Fibroblast of peridontal ligament (primary cell): ENCODE measurements at regions not wholly inside any gene's neighbourhood (a gene's known extent, or its start where the extent isn't known, plus 50 kb on each side); places are given as distances from the start of the nearest gene placed in this dataset.

Experiments used
- DNase-seq: peaks from one replicate; pipeline ENCODE4 v3.0.0-alpha.2; 2010; ENCODE audit errors: extremely low read depth

DNA sequence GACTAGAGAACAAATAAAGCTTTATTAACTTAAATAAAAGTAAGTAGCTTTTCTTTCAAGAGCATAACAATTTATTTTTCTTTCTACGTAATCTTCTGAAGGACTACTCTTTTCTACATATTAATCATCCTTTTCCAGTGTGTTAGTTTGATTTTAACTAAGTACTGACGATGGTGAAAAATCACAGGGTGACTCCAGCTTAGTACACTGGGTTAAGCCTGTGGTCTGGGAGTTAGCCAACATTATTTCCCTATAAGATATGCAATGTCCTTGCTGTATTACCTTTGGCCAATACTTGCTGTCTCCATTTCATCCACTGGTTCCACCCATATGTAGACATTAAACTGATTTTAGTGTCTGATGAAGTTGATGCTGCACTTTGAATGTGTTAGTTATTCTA is 508.6 kb upstream of the SUCLG2 start:
- DNase-seq: no peak

DNA sequence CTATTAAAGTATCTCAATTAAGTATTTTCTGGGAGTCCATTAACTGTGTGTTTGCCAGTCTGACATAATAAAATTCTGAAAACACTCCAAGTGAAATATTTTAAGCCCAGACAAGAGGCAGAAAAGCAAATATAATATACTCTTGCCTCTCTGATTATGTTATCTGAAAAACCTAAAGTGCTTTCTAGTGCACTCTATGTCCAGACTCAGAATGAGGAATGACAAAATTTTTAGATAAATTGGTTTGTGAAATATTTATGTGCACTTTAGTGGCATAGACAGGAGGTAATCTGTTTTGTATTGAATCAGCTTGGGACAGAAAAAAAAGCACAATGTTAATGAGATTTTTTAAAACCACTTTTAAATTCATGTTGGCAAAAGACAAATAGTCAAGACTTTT is 508.2 kb upstream of the SUCLG2 start:
- no peak for DNase-seq

DNA sequence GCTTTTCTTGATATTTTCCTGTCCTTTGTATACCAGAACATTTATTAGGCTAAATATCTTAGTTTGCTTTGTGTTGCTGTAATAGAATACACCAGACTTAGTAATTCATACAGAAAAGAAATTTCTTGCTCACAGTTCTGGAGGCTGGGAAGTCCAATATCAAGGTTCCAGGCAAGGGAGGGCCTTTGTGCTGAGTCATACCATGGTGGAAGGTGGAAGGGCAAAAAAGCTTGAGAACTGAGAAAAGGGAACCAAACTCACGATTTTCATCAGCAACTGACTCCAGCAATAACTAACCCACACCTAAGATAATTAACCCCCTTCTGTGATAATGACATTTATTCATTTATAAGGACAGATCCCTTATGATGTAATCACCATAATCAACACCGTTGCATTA is 496.9 kb upstream of the SUCLG2 start:
- no peak for DNase-seq

DNA sequence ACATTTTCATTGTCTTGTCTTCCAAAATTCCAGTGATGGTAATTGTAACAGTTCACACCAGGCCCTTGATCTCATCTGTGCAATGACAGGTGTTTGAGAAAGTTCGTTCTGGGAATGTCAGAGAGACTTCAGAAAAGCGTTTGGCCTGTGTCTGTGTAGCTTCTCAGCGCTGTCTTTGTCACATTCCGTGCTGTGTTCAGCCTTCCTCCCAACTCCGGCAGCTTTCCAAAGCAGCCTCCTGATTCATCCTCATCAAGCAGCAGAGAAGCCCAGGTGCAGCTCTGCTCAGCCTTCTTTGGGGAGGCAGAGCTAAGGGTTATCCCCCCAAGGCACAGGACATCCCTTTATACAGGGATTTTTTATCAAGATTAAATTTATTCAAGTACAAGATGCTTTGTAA is 494.0 kb upstream of the SUCLG2 start:
- no peak for DNase-seq

DNA sequence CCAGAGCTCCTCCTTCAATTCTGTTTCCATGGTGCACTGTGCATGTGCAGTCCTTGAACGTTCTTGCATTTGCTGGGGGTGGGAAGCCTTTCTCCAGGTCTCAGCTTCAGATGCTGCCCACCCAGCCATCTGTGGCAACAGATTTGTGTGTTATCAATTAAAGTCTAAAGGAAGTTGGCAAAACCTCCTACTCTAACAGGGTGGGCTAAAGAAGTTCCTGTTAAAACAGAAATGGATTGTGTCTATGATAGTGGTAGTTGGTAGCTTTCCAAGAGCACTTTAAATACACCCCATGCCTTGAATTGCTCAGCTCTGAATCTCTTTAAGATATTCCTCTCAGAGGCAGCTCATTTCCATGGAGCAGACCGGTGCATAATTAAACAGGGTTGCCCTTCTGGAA is 488.0 kb upstream of the SUCLG2 start:
- DNase-seq: no peak

DNA sequence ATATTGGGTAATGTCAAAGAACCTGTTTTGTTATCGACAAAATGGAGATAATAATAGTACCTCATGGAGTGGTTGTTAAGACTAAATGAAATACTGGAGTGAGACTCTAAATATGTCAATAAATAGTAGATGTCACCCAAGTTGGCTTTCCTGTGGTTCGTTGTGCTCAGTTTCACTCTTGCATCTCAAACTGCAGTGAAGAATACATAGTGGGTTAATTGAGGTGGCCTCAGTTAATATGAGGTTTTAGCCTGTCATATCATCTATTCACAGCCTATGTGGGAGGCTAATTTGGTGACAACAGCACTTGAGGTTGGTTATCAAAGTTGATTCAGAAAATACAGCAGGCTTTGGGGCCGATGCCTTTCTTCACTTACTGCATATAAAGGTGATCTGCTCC is 485.5 kb upstream of the SUCLG2 start:
- no peak for DNase-seq

DNA sequence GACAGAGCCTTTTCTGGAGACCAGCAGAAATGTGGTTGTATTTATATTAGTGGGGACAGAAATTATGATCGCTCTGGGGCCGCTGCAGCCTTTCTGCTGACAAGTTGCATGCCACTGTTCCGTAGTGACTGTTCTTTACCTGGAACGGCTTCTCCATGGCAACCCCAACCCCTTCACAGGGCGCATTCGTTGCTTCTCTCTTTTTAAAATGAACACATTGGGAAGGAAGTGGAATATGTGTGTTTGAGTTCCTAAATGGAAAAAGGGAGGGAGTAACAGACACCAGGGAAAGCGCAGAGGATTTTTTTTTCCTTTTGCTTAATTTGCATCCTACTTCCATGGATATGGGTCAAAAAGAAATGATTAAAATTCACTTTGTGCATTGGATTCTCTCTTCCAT is 482.0 kb upstream of the SUCLG2 start:
- no peak for DNase-seq

DNA sequence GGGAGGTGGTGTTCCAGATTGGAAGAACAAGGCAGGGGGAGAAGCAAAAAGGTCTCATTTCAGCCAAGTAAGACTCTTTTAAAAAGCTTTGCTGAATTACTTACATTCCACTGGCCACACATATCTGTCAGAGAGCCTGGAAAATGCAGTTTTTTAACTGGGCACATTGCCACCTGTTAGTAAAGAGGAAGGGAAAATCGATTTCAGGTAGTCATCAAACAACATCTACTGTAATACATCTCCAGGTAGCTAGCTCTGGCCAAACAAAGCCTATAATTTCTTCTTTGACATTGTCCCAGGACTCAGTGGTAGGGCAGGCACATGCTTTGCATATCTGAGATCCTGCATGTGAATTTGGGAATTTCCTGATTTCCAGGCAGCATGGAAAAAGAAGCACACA is 480.7 kb upstream of the SUCLG2 start:
- DNase-seq: no peak

DNA sequence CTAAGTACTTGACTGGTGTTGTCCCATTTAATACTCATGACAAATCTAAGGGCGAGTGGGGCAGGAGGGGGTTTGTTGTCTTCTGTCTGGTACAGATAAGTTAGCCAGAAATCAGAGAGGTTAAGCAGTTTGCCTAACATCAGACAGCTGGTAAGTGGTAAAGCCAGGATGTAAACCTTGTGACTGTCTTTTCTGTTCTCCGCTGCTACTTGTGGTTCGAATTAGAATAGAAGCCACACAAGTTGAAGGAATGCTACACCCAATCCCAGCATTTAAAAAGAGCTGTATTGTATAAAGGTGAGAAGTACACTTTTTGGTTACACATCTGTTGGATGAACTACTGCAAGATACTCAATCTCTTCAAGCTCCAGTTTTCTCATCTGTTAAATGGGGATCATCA is 474.7 kb upstream of the SUCLG2 start:
- DNase-seq: no peak

DNA sequence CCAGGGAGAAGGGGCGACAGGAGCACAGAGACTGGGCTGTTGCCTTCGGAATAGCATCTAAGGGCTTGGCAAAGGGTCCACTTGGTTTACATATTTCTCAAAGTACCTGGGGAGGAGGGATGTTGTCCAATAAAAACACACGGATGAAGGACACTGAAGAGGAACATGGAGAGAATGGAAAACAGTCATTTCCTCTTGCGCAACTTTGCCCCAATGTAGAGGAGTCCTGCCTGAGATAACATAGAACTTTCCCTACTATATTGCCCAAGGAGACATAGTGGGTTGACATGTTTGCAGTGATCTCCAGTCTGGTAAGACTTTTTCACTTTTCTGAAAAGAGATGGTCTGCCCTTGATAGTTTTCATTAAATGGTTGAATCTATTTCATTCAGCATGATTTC is 468.8 kb upstream of the SUCLG2 start:
- no peak for DNase-seq

DNA sequence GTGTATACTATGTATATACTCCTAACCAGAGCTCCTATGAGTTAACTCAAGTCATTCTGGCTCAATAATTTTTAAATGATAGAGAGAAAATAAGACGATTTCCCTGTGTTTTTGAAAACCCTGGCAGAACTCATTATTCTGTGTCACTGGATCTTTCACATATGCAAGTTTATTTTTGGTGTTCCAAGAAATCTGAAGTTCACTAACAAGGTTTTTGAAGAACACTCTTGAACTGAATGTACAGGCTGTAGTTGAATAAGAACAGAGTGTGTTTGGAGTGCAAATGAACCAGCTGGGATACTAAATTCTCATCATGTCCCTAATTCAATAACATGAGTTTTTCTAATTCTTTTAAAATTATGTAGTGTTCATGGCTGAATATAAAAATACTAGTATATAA is 466.9 kb upstream of the SUCLG2 start:
- no peak for DNase-seq

DNA sequence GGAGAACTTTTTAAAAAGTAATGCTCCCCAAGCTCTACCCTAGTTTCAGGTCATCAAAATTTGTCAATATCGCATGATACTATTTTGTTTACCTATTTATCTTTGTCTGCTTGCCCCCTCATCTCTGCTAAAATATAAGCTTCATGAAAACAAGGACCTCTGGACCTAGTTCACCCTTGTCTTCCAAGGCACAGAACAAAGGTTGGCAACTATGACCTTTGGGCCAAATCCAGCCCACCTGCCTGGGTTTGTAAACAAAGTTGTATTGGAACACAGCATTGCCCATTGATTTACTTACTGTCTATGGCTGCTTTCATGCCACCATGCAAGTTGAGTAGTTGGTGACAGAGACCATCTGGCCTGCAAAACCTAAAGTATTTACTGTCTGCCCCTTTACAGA is 462.2 kb upstream of the SUCLG2 start:
- no peak for DNase-seq

DNA sequence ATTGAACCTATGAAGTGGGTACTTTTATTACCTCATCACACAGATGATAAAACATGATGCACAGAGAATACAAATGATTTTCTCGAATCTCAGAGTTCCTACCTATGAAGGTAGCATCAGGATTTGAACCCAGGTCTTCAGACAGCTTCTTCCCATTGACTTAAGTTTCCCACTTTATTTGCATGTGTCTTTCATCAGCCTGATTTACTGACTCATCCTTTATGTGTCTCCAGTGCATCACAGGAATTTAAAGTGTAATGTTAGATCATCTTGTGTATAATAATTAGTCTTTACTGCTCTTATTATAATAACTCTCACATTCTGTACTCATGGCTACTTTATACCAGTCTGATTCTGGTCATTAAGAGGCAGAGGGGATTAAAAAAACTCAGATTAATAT is 449.4 kb upstream of the SUCLG2 start:
- no peak for DNase-seq

DNA sequence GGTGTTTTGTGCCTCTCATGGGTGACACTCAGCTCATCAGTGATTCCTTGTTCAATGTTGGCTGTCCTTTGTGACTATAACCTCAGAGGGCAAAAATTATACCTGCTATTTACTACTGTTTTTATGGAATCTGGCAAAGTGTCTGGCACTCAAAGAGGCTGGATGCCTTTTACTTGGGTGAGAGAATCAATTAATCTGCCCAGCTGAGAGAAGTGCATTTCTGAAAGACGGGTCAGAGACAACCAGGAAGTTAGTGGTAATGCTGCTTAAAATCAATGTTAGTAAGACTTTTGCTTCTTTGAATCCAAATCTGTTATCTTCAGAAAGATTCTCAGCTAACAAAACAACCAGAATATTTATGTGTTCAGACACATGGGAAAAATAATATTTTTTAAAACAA is 436.2 kb upstream of the SUCLG2 start:
- no peak for DNase-seq

DNA sequence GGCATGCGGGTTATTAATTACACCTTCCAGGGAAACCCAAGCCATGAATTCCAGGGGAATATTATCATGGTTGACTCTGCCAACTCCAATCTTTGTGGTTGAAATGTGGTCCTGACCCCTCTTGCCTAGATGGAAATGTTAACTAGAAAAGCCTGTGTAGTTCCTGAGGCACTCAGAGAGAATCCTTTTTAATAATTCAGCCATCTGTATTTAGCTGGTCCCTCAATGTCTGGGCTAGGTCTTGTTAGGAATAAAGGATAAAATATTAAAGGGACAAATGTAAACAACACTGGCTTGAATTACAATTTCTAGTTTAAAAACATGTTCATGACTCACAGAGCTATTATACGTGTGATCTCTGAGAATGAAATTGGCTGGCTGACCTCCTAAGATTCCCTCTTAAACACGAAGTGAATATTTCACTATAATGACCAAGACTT is 435.2 kb upstream of the SUCLG2 start:
- no peak for DNase-seq

DNA sequence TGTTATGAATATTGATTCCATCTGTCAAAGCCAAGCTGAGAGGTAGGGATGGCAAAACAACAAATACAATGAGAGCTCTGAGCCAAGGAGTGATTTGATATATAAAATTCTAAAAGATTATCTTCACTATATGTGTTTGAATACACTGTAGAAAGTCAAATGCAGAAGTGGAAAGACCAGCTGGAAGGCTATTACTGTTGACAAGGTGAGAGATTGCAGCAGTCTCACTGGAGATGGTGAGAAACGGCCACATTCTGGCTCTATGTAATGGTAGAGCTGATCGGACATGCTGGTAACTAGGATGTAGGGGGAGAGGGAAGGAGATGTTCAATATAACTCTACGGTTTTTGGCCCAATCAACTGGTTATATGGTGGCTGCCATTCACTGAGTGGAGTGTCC is 434.2 kb upstream of the SUCLG2 start:
- no peak for DNase-seq

DNA sequence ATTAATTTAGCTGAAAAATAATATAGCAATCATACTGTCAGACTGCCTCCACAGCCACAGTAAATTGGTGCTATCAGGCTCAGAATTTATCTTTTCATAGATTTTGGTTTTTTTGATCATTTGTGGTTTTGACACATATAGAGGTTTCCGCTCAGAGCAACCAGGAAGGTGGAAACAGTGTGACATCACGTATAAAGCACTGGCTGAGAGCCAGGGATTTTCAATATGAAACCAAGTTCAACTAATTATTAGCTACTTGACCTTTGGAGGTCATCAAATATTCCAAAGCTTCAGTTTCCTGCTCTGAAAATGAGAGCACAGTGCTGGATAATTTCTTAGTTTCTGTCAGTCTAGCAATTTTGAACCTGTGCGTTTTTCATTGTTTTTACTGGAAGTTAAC is 433.8 kb upstream of the SUCLG2 start:
- no peak for DNase-seq

DNA sequence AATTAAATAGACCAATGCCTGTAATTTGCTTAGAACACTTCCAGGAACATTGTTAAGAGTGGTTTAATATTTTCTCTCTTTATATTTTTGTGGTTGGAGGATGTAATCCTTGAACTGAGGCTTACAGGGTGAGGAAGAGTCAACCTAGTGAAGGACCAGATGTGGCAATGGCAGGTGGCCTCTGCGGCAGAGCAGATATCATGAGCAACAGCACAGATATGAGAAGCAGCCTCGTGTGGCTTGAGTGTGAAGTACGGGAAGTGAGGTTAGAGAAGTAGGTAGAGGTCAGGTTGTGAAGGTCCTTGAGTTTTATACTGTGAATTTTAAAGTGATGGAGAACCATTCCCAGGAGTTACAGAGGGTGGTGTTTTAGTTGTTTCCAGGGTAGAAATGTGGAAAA is 417.6 kb upstream of the SUCLG2 start:
- DNase-seq: no peak

DNA sequence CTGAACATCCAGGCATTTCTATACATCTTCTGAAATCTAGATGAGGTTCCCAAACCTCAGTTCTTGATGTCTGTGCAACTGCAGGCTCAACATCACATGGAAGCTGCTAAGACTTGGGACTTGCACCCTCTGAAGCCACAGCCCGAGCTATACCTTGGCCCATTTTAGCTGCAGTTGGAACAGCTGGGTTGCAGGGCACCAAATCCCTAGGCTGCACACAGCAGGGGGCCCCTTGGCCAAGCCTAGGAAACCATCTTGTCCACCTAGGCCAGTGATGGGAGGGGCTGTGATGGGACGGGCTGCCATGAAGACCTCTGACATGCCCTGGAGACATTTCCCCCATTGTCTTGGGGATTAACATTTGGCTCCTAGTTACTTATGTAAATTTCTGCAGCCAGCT is 415.8 kb upstream of the SUCLG2 start:
- DNase-seq: no peak

DNA sequence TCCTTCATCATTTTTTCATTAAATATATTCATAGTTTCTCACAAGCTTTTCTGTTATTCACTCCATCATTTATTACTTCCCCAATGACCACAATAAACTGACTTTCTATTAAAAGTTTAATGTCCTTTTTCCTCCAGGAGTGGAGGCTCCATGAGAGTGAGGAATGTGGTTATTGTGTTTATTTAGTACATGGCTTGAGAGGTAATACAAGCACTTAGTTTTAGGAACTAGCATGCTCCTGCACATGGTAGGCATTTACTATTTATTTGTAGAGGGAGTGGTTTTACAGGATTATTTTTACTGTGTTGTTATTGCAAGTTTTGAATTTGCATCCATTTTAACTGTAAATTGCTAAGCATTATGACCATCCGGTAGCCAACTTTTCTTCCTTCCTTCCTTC is 412.9 kb upstream of the SUCLG2 start:
- DNase-seq: no peak

DNA sequence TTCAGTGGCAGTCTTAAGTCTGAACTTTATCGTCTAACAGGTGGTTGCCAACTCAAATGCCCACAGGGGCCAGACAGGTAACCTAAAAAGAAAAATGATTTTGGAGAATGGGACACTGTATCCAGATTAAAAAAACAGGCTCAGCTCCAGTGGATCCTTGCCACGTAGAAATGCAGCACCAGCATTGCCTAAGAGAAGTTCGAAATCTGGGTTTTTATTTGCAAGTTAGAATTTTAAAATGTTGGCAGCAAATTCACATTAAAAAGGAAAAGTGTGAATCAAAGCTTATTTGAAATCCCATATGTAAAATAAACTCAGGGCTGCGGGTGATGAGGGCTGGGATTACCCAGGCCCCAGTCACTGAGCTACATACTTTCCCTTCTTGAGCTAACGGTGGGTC is 408.5 kb upstream of the SUCLG2 start:
- DNase-seq: no peak

DNA sequence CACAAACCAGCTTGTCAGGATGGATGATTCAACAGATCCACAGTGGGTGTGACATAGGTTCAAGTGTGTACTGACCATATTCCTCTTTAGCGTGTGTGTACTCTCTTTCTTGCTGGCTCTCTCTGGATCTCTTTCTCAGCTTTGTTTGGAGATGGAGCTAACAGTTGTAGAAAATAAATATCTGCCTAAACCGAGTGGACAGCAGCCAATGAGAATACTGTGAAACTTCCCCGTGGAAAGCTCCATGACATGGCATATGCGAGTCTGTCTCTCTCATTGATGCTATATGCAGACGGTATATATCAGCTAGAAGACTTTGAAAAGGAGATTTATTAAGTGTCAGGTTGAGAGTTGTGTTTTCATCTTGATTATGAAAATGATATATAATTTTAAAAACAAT is 406.5 kb upstream of the SUCLG2 start:
- no peak for DNase-seq

DNA sequence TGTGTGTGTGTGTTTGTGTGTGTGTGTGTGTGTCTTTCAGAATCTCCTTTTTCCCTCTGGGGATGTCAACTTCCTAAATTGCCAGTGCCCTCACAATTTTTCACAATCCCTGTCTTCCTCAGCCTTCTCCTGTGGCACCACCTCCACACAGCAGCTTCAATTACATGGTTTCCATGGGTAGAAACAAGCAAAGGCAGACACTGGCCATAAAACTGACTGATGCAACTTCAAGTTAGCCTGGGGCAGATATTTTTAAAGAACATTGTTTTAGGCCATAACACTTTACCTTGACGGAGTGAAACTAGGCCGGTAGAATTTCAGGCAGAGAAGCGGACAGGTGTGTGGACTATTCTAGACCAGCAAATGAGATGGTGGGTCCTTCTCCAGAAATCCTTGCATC is 405.8 kb upstream of the SUCLG2 start:
- no peak for DNase-seq

DNA sequence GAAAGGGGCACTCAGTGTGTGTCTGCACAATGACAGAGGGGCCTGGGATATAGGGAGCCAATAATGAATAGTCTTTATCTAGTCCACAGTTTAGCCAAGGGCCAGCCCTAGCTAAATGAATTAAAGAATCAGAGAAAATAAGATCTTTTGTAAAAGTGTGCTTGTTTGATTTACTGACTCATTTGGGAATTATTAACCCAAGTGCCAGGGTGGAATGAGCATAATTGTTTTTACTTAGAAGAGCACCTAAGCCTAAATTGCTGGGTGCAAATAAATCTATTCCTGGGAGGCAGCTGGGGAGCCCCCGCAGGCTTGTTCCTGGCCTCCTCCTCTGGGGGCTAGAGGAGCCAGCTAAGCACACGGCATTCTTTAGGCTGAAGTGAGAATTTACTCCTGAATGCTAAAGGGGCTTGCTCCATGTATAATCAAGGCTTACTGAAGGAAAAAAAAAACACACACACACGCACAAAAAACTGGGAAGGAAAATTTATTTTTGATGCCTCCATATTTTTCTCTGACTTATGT is 405.3 kb upstream of the SUCLG2 start:
- DNase-seq: no peak
